ENCODE measurements at regions not wholly inside any gene's neighbourhood (a gene's known extent, or its start where the extent isn't known, plus 50 kb on each side); places are given as distances from the start of the nearest gene placed in this dataset.

DNA sequence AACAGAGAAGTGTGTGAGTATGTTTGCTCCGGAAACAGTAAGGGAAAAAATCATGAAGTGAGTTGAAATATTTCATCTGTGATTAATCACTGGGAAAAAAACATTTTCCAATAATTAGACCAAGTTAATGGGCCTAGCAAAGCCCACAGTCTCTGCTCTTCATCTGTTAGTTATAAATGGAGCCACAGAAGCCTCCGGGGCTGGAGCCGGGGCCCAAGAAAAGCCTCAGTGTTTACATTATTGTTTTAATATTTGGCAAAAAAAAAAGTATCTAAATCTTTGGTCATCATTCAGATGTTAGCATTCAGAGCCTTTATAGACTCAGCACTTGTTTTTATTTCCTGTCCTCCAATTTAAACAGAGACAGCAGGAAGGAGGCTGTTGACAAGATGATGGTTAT is 115.0 kb downstream of the UBE2U start:
- DNase-seq (ENCODE audit: low read depth), result no peak
- H3K4me3 ChIP-seq (ENCODE audit: low read depth, low read length), result no peak overlapping the region
- TF ChIP-seq, protein P1, sequence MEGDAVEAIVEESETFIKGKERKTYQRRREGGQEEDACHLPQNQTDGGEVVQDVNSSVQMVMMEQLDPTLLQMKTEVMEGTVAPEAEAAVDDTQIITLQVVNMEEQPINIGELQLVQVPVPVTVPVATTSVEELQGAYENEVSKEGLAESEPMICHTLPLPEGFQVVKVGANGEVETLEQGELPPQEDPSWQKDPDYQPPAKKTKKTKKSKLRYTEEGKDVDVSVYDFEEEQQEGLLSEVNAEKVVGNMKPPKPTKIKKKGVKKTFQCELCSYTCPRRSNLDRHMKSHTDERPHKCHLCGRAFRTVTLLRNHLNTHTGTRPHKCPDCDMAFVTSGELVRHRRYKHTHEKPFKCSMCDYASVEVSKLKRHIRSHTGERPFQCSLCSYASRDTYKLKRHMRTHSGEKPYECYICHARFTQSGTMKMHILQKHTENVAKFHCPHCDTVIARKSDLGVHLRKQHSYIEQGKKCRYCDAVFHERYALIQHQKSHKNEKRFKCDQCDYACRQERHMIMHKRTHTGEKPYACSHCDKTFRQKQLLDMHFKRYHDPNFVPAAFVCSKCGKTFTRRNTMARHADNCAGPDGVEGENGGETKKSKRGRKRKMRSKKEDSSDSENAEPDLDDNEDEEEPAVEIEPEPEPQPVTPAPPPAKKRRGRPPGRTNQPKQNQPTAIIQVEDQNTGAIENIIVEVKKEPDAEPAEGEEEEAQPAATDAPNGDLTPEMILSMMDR (IDR thresholded peaks at IDR 0.05; ENCODE audit: low read depth, low read length, missing control alignments), result no peak

GRCh38 chr1:64320007-64320406 is 116.6 kb downstream of the UBE2U start:
- H3K4me3 ChIP-seq (ENCODE audit: low read depth, low read length), result no peak overlapping the region
- TF ChIP-seq, protein P1 (IDR thresholded peaks at IDR 0.05; ENCODE audit: low read depth, low read length, missing control alignments), result no peak
- DNase-seq (ENCODE audit: low read depth), result no peak

DNA sequence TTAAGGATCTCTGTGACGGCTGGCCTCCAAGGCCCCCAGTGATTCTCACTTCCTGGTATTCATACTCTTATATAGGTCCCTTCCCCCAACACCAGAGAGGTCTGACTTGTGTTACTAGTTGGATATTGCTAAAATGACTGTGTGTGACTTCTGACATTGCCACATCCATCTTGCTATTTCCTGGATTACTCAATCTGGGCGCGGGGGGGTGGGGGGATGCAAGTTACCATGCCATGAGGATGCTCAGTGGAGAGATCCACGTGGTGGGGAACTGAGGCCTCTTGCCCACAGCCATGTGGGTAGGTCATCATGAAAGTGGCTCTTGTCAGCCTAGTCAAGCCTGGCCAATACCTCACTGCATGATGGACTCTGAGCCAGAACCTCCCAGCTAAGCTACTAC is 117.0 kb downstream of the UBE2U start:
- no peak for DNase-seq (ENCODE audit: low read depth)
- H3K4me3 ChIP-seq (ENCODE audit: low read depth, low read length), result no peak overlapping the region
- TF ChIP-seq, protein P1 (IDR thresholded peaks at IDR 0.05; ENCODE audit: low read depth, low read length, missing control alignments), result no peak

DNA sequence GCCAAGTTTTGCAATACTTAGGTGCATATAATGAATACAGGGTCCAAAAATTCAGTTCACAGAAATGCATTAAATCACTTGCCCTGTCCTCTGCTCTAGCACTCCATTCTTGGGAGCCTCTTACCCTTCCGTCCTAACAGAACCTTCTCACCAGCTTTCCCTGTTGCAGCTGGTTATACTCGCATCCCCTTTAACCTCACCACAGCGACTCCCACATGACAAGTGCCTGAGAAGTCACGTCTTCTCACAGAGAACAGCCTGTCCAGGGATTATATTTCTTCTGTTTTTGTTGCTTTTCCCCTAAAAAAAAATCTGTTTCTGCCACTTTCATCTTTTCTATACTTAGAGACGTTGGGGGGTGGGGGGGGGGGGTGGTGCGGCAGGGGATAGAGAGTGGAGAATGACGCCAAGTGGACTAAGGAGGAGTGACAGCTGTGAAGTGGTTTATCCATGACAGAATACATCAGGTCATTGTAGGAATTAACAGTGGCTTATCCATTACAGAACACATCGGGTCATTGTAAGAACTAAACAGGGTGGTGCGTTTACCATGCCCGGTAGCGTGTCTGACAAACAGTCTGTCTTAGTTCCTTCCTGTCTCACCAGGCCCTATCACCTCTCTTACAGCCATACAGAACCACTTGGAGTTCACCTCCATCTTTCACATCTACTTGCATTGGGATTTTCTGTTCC is 117.6 kb downstream of the UBE2U start:
- TF ChIP-seq, protein P1 (IDR thresholded peaks at IDR 0.05; ENCODE audit: low read depth, low read length, missing control alignments), result no peak
- no peak overlapping the region for H3K4me3 ChIP-seq (ENCODE audit: low read depth, low read length)
- no peak for DNase-seq (ENCODE audit: low read depth)

- no peak overlapping the region for H3K4me3 ChIP-seq (ENCODE audit: low read depth, low read length)
- TF ChIP-seq, protein P1 (IDR thresholded peaks at IDR 0.05; ENCODE audit: low read depth, low read length, missing control alignments), result no peak
- no peak for DNase-seq (ENCODE audit: low read depth)
Observed at GRCh38 chr1:64323054-64323453, 119.6 kb downstream of the UBE2U start.

DNA sequence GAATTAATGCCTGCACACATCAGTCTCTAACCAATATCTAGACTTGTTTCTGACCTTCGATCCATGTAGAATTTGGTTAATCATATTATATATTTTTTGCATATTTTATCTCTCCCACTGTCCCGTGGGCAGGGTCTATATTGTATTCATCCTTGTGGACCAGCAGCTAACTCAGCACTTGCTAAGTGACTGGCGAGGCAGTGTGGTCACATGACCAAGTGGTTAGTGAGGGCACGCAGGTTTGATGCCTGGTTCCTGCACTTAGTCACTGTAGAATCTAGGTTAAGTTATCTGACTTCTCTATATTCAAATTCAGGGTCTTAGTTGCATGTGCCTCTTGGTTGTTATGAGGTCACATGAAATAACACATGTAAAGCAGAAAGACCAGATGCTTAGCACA is 120.5 kb downstream of the UBE2U start:
- TF ChIP-seq, protein P1 (IDR thresholded peaks at IDR 0.05; ENCODE audit: low read depth, low read length, missing control alignments), result no peak
- no peak for DNase-seq (ENCODE audit: low read depth)
- H3K4me3 ChIP-seq (ENCODE audit: low read depth, low read length), result no peak overlapping the region

DNA sequence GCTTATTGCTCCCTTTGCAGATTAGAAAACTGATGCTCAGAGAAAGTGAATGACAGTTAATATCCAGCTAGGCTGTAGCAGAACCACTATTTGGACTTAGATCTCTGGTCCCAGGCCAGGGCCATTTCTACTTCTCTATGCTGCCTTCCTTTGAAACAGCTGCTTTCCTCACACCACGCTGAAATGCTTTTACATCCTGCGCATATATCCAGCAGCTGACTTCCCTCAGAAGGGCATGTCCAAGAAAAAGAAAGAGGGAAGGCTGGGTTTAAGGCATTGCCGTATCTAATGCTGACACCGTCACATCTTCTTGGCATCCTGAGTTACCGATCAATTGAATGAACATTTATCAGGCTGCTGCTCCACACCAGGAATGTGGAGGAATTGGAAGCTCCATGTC is 122.4 kb downstream of the UBE2U start:
- H3K4me3 ChIP-seq (ENCODE audit: low read depth, low read length), result no peak overlapping the region
- DNase-seq (ENCODE audit: low read depth), result no peak
- TF ChIP-seq, protein P1 (IDR thresholded peaks at IDR 0.05; ENCODE audit: low read depth, low read length, missing control alignments), result no peak
